Glomerular endothelial cell (primary cell): ENCODE measurements at regions not wholly inside any gene's neighbourhood (a gene's known extent, or its start where the extent isn't known, plus 50 kb on each side); places are given as distances from the start of the nearest gene placed in this dataset.
"Not testable (repeated sequence)": the region's sequence is repeated elsewhere in the genome, so short reads cannot be mapped to it uniquely, and the experiment has no call there.

Experiments
- DNase-seq: peaks from one replicate; pipeline ENCODE4 v3.0.0-alpha.2; 2011; ENCODE audit warnings: low read depth, low spot score; ENCODE audit errors: extremely low read depth

GRCh38 chr2:143936538-143936847, 583.4 kb downstream of the ZEB2 start:
- DNase-seq, result no peak

- no peak for DNase-seq
These were observed 584.5 kb downstream of the ZEB2 start for GRCh38 chr2:143935482-143935752.

- no peak for DNase-seq
These were observed 585.1 kb downstream of the ZEB2 start for GRCh38 chr2:143934626-143935481.

GRCh38 chr2:143933946-143934569, 585.9 kb downstream of the ZEB2 start:
- DNase-seq, result no peak

GRCh38 chr2:143930891-143931290, 589.0 kb downstream of the ZEB2 start:
- DNase-seq, result no peak

- no peak for DNase-seq
These were observed 591.3 kb downstream of the ZEB2 start for GRCh38 chr2:143928613-143929012.

- DNase-seq, result no peak
These were observed 591.7 kb downstream of the ZEB2 start for GRCh38 chr2:143928184-143928583.

- DNase-seq, result no peak
These were observed 593.2 kb downstream of the ZEB2 start for GRCh38 chr2:143926736-143927135.

- DNase-seq, result not testable (repeated sequence)
These were observed 597.6 kb downstream of the ZEB2 start for GRCh38 chr2:143922261-143922830.

- DNase-seq, result no peak
These were observed 601.4 kb downstream of the ZEB2 start for GRCh38 chr2:143918465-143918989.

GRCh38 chr2:143916781-143917180, 603.1 kb downstream of the ZEB2 start:
- no peak for DNase-seq

GRCh38 chr2:143909577-143910353, 610.2 kb downstream of the ZEB2 start:
- DNase-seq, result no peak

GRCh38 chr2:143908843-143909242, 611.1 kb downstream of the ZEB2 start:
- no peak for DNase-seq

GRCh38 chr2:143907801-143908200, 612.1 kb downstream of the ZEB2 start:
- no peak for DNase-seq

- no peak for DNase-seq
These were observed 613.1 kb downstream of the ZEB2 start for GRCh38 chr2:143906850-143907249.

GRCh38 chr2:143905587-143905986, 614.3 kb downstream of the ZEB2 start:
- no peak for DNase-seq

- no peak for DNase-seq
These were observed 616.6 kb downstream of the ZEB2 start for GRCh38 chr2:143903172-143903856.

- peak; percentile 60 for DNase-seq
These were observed 618.6 kb downstream of the ZEB2 start for GRCh38 chr2:143901185-143901842.

- DNase-seq, result peak; percentile 10
These were observed 619.9 kb downstream of the ZEB2 start for GRCh38 chr2:143899987-143900386.

- no peak for DNase-seq
These were observed 626.5 kb downstream of the ZEB2 start for GRCh38 chr2:143893371-143893770.
